Ovary (tissue), 7 donors: ENCODE measurements at regions not wholly inside any gene's neighbourhood (a gene's known extent, or its start where the extent isn't known, plus 50 kb on each side); places are given as distances from the start of the nearest gene placed in this dataset.

Experiments
- DNase-seq, 5 donors: peaks; one replicate each; pipeline ENCODE4 v3.0.0-alpha.2; 2019 to 2020
- H3K27ac ChIP-seq, 2 donors: fragments of 200-600 bp; one replicate each; pipeline versions ENCODE4 v1.5.1 to v1.8.0; 2019 to 2022
- H3K27me3 ChIP-seq: fragments of 200-600 bp; one replicate; pipeline ENCODE4 v1.8.0; 2022
- H3K36me3 ChIP-seq: fragments of 200-600 bp; sonication (generic); one replicate; pipeline ENCODE4 v1.5.1; 2019
- H3K4me1 ChIP-seq: one replicate; pipeline ENCODE4 v1.8.1; 2013; ENCODE audit warnings: mild to moderate bottlenecking, moderate library complexity; ENCODE audit not compliant: insufficient read depth
- H3K4me3 ChIP-seq: fragments of 200-600 bp; sonication (generic); one replicate; pipeline ENCODE4 v1.5.1; 2017
- H3K9me3 ChIP-seq, 2 donors: fragments of 200-600 bp in 1 of 2; sonication (generic) in 1 of 2; one replicate each; pipeline versions ENCODE4 v1.5.1 to v1.8.1; 2013 to 2019; ENCODE audit warnings: mild to moderate bottlenecking in 1 of 2, moderate library complexity in 1 of 2
- EP300 ChIP-seq: sonication (generic); formaldehyde crosslinking; IDR thresholded peaks from one replicate; pipeline ENCODE4 v1.6.1; 2017; ENCODE audit warnings: antibody characterized with exemption
- POLR2A ChIP-seq: fragments of 450-650 bp; IDR thresholded peaks from one replicate; pipeline ENCODE4 v1.6.1; 2017; ENCODE audit warnings: antibody characterized with exemption, mild to moderate bottlenecking, moderate library complexity
- WGBS, 3 donors: extraction: QIAGEN DNeasy Blood & Tissue Kit in 1 of 3; methylation state at CpG; one replicate each; pipeline versions ENCODE4 v1.1.5 to v1.1.7; 2013 to 2017; 5-methylcytosine and 5-hydroxymethylcytosine counted together
- intact Hi-C, 4 donors: fragments of 100-400 bp; cut with DNase I; formaldehyde crosslinking; loops; one replicate each; pipeline versions ENCODE4 v1.11.0 to v1.15.1; 2022 to 2023
- TF ChIP-seq, protein P1 (sequence below), 3 donors: fragments of 450-650 bp in 2 of 3; fragments of 200-600 bp in 1 of 3; IDR thresholded peaks; one replicate each; pipeline versions ENCODE4 v1.5.1 to v1.8.0; 2016 to 2022; ENCODE audit warnings: antibody characterized with exemption in 3 of 3, mild to moderate bottlenecking in 1 of 3
- donor health status: DM: no; HTN: no; CAD: no; lungs with moderate emphysema.
- donor health status: DM: no; HTN: no; CAD: no.
- donor health status: Bipolar disorder and iron deficiency.
- donor health status: DM: no; HTN: no; CAD: no.
- donor health status: DM: yes; HTN: yes; CAD: no.

GRCh38 chr5:124796495-124796894 lies 50.1 kb upstream of the ZNF608 start:
- no peak for TF ChIP-seq EP300
- TF ChIP-seq POLR2A: no peak
- TF ChIP-seq, protein P1, sequence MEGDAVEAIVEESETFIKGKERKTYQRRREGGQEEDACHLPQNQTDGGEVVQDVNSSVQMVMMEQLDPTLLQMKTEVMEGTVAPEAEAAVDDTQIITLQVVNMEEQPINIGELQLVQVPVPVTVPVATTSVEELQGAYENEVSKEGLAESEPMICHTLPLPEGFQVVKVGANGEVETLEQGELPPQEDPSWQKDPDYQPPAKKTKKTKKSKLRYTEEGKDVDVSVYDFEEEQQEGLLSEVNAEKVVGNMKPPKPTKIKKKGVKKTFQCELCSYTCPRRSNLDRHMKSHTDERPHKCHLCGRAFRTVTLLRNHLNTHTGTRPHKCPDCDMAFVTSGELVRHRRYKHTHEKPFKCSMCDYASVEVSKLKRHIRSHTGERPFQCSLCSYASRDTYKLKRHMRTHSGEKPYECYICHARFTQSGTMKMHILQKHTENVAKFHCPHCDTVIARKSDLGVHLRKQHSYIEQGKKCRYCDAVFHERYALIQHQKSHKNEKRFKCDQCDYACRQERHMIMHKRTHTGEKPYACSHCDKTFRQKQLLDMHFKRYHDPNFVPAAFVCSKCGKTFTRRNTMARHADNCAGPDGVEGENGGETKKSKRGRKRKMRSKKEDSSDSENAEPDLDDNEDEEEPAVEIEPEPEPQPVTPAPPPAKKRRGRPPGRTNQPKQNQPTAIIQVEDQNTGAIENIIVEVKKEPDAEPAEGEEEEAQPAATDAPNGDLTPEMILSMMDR (IDR thresholded peaks at IDR 0.05): no peak
- Histone ChIP-seq H3K36me3 (no peaks in the 10 kb centered on the region), H3K4me1 (no peaks in the 10 kb centered on the region), H3K27me3 (no peaks in the 10 kb centered on the region), H3K27ac (no peak overlapping the region), H3K9me3 (no peaks in the 10 kb centered on the region), H3K4me3 (no peak overlapping the region)
- no peak for DNase-seq
- intact Hi-C loops: no loop called here

DNA sequence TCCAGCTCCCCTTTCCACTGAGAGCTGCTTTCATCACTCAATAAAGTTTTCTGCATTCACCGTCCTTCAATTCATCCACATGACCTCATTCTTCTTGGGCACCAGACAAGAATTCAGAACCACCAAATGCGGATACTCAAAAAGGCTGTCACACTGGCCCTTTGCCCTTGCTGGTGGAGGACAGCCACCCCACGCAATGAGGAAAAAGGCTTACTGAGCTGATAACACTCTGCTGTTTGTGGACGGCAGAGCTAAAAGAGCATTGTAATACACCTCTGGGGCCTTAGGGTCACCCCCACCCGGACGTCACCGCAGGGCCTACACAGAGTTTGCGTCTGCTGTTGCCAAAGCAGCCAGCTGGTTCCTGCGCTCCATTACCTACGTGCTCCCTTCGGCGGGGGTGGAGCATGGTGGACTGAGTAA lies 51.2 kb upstream of the ZNF608 start:
- Histone ChIP-seq H3K9me3 (no peaks in the 10 kb centered on the region), H3K4me3 (no peak overlapping the region), H3K27me3 (no peaks in the 10 kb centered on the region), H3K4me1 (no peaks in the 10 kb centered on the region), H3K27ac (no peak overlapping the region), H3K36me3 (no peaks in the 10 kb centered on the region)
- 95 to 96% (median 96%) methylated on average over 12 of the region's 12 CpGs for WGBS, 3 donors
- TF ChIP-seq EP300 (no peak), POLR2A (no peak)
- TF ChIP-seq, protein P1 (IDR thresholded peaks at IDR 0.05): no peak
- no peak for DNase-seq
- intact Hi-C loops: no loop called here

- Histone ChIP-seq H3K4me3 (no peak overlapping the region), H3K36me3 (no peaks in the 10 kb centered on the region), H3K27ac (no peak overlapping the region), H3K27me3 (no peaks in the 10 kb centered on the region), H3K9me3 (no peaks in the 10 kb centered on the region), H3K4me1 (no peaks in the 10 kb centered on the region)
- intact Hi-C loops: no loop called here
- TF ChIP-seq POLR2A (no peak), EP300 (no peak)
- TF ChIP-seq, protein P1 (IDR thresholded peaks at IDR 0.05): no peak
- 90 to 94% (median 92%) methylated on average over 3 of the region's 3 CpGs for WGBS, 3 donors
- DNase-seq: no peak
Measured at GRCh38 chr5:124798890-124799289, 52.5 kb upstream of the ZNF608 start.

DNA sequence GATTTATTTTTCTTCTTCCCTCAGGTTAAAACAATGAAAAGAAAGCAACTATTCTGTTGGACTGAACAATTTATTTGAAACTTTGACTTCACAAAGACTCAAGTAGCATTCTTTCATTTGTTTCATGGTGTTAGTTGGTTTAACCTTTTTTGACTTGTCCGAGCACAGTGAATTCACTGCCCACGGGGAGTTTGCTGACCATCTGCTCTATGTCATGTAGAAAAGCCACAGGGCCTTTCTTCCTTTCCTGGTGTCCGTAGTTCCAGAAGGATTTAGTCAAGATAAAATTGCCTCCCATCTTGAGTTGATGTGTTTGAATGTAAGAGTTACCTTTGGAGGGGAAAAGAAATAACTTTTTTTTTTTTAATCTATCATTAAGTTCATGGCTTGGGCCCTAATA lies 55.1 kb upstream of the ZNF608 start:
- no peak for DNase-seq
- no peak overlapping the region for H3K4me3 ChIP-seq
- H3K36me3 ChIP-seq: no peaks in the 10 kb centered on the region
- intact Hi-C loops: no loop called here
- no peaks in the 10 kb centered on the region for H3K9me3 ChIP-seq
- TF ChIP-seq POLR2A (no peak), EP300 (no peak)
- no peaks in the 10 kb centered on the region for H3K27me3 ChIP-seq
- 45 to 50% (median 48%) methylated on average over 3 of the region's 3 CpGs for WGBS, 3 donors
- no peak overlapping the region for H3K27ac ChIP-seq
- no peaks in the 10 kb centered on the region for H3K4me1 ChIP-seq

- no peaks in the 10 kb centered on the region for H3K9me3 ChIP-seq
- H3K4me3 ChIP-seq: no peak overlapping the region
- no peak for DNase-seq
- no peak overlapping the region for H3K27ac ChIP-seq
- no peaks in the 10 kb centered on the region for H3K27me3 ChIP-seq
- WGBS, 3 donors: 78 to 97% (median 97%) methylated on average over 3 of the region's 3 CpGs
- TF ChIP-seq POLR2A (no peak), EP300 (no peak)
- TF ChIP-seq, protein P1 (IDR thresholded peaks at IDR 0.05): no peak
- no peaks in the 10 kb centered on the region for H3K4me1 ChIP-seq
- intact Hi-C loops: no loop called here
- no peaks in the 10 kb centered on the region for H3K36me3 ChIP-seq
Measured at GRCh38 chr5:124803617-124804323, 57.3 kb upstream of the ZNF608 start.
